Mesodermal cell (in vitro differentiated cells): ENCODE measurements at regions not wholly inside any gene's neighbourhood (a gene's known extent, or its start where the extent isn't known, plus 50 kb on each side); places are given as distances from the start of the nearest gene placed in this dataset.
"Not testable (repeated sequence)": the region's sequence is repeated elsewhere in the genome, so short reads cannot be mapped to it uniquely, and the experiment has no call there.

Experiments used
- H3K27ac ChIP-seq: 2 replicates; pipeline ENCODE4 v1.7.0; 2013; ENCODE audit warnings: mild to moderate bottlenecking, low read depth, low read length, moderate library complexity; ENCODE audit not compliant: severe bottlenecking
- H3K36me3 ChIP-seq: 2 replicates; pipeline ENCODE4 v1.7.1; 2013; ENCODE audit warnings: mild to moderate bottlenecking, low read length, moderate library complexity; ENCODE audit not compliant: control insufficient read depth, insufficient read depth
- H3K4me1 ChIP-seq: one replicate; pipeline ENCODE4 v1.7.1; 2013; ENCODE audit warnings: mild to moderate bottlenecking, low read length; ENCODE audit not compliant: insufficient read depth, control insufficient read depth, poor library complexity, severe bottlenecking
- H3K4me3 ChIP-seq: 2 replicates; pipeline ENCODE4 v1.7.0; 2013; ENCODE audit warnings: low read length, control low read depth, mild to moderate bottlenecking; ENCODE audit not compliant: insufficient read depth, poor library complexity, severe bottlenecking; ENCODE audit errors: extremely low read depth
- H3K9me3 ChIP-seq: 2 replicates; pipeline ENCODE4 v1.7.1; 2013; ENCODE audit warnings: mild to moderate bottlenecking, low read length, moderate library complexity; ENCODE audit not compliant: control insufficient read depth
- WGBS, 2 experiments: methylation state at CpG; one replicate each; pipeline ENCODE4 v1.1.5; 2013; ENCODE audit warnings: missing lambda C conversion rate in 2 of 2; ENCODE audit not compliant: insufficient coverage in 2 of 2; 5-methylcytosine and 5-hydroxymethylcytosine counted together

DNA sequence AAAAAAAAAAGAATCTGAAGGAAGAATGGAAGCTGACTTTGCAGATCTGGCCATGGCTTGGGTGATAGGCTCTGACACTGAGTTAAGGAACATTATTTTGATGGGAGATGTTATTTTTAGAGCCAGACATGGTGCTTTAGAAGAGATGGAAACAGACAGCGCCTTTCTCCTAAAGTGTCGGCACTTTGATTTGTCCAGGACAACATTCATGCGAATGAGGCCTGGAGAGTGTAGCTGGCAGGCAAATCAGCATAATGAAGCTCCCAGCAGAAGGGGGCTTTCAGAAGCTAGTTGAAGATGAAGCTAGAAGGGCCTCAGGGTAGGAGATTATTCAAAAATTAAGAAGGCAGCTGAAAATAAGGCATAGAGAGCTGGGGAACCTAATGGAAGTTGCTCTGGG, 397.7 kb downstream of the RWDD3 start:
- Histone ChIP-seq H3K4me3 (no peak overlapping the region), H3K9me3 (no peaks in the 10 kb centered on the region), H3K36me3 (no peaks in the 10 kb centered on the region), H3K27ac (no peak overlapping the region), H3K4me1 (no peaks in the 10 kb centered on the region)
- WGBS, 2 experiments, result 82 to 97% methylated on average over 3 of the region's 3 CpGs

DNA sequence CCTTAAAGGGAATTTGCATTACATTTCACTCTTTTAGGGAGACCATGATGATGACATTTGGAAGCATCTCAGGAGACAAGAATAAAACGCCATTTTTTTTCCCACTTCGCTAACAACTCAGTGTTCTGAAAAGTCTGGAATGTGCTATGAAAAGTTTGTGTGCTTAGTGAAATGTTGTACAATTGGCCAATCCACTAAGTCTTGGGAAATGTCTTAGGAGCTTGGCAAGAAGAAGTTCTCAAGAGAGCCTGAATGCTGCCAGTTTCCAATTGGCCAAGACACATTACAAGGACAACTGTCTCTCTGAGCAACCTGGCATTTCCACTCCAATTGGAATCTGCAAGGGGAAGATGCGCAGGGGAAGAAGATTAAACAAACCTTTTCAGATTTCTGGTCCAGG, 401.8 kb downstream of the RWDD3 start:
- no peak overlapping the region for H3K4me3 ChIP-seq
- no peak overlapping the region for H3K27ac ChIP-seq
- H3K4me1 ChIP-seq, result no peaks in the 10 kb centered on the region
- no peaks in the 10 kb centered on the region for H3K9me3 ChIP-seq
- 83 to 100% methylated on average over 1 to 2 of the region's 3 CpGs for WGBS, 2 experiments
- H3K36me3 ChIP-seq, result no peaks in the 10 kb centered on the region

DNA sequence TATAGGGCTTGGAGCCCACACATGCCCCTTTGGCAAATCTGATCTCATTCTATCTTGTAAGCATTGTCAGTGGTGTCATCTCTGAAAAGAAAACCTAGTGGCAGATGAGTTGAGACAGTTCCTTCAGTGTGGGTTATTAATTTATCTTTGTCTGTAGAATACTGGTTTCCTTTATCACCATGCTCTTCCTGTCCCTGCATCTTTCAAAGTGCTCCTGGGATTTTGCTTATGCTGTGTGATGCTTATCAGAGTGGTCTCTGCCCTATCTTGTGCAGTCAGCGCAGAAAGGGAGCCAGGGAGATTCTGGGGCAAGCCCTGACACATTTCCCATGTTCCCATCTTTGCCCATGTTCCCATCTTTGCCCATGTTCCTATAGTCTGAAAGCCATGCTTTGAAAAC, 402.9 kb downstream of the RWDD3 start:
- no peaks in the 10 kb centered on the region for H3K4me1 ChIP-seq
- H3K4me3 ChIP-seq, result no peak overlapping the region
- H3K9me3 ChIP-seq, result no peaks in the 10 kb centered on the region
- H3K27ac ChIP-seq, result no peak overlapping the region
- WGBS, 2 experiments, result 100% methylated on average over 1 of the region's 1 CpG
- H3K36me3 ChIP-seq, result no peaks in the 10 kb centered on the region

DNA sequence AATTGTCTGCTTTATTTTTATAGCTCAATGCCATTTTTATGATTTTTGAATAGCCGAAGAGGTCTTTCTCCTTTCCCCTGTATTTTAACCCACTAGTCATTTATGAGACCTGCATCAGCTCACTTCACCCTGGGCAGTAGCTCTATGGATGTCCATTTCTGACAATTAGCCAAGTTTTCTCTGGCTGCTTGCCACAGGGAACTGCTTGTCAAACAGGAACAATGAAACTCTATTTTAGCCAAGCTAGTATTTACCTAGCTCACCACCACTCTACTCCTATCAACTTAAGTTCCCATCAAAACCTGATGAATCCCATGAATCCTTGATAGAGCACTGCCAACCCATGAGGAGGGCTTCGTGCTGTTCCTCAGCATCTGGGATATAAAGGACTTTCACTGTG, 406.7 kb downstream of the RWDD3 start:
- no peak overlapping the region for H3K27ac ChIP-seq
- peaks cover 4% of the 10 kb centered on the region for H3K4me1 ChIP-seq
- no peaks in the 10 kb centered on the region for H3K9me3 ChIP-seq
- 100% methylated on average over 1 of the region's 2 CpGs; no CpG with 5 or more reads in 1 of the 2 experiments for WGBS, 2 experiments
- no peaks in the 10 kb centered on the region for H3K36me3 ChIP-seq
- H3K4me3 ChIP-seq, result no peak overlapping the region

DNA sequence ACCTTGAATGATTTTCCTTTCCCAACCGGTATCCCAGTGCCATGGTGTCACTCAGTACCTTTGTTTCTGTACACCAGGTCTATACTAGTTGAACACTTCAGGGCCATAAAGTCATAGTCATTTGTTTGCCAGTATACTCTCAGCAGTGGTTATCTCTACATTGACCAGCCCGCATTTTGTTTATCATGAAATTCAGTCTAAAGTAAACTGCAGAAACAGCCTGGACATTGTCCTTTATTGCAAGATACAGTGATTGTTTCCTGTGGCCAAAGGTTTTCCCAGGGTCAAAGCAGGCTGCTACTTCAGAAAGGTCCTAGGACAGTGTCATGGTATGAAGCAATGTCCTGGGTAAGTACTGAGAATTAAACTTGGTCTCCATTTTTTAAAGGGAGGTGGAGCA, 407.4 kb downstream of the RWDD3 start:
- Histone ChIP-seq H3K9me3 (no peaks in the 10 kb centered on the region), H3K4me1 (peaks cover 4% of the 10 kb centered on the region), H3K4me3 (no peak overlapping the region), H3K36me3 (no peaks in the 10 kb centered on the region), H3K27ac (no peak overlapping the region)
- 88 to 100% methylated on average over 1 to 2 of the region's 2 CpGs for WGBS, 2 experiments

DNA sequence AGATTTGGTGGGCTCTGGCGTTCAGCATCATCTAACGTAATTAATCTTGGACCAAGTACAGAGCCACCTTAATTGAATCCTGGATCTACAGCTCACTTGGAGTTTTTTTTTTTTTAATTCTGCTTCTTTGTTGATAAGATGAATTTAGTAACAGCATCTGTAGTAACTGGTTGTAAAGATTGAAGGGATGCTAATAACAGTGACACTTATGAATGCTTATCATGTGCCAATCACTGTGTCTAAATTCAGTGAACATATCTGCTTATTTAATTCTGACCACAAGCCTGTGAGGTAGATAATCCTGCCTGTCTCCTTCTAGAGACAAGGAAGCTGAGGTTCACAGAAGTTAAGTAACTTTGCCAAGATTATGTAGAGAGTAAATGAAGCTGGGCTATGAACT, 408.0 kb downstream of the RWDD3 start:
- Histone ChIP-seq H3K27ac (no peak overlapping the region), H3K36me3 (no peaks in the 10 kb centered on the region), H3K4me3 (no peak overlapping the region), H3K4me1 (peaks cover 4% of the 10 kb centered on the region), H3K9me3 (no peaks in the 10 kb centered on the region)
- no CpG with 5 or more reads among the region's 2 CpGs for WGBS, 2 experiments

DNA sequence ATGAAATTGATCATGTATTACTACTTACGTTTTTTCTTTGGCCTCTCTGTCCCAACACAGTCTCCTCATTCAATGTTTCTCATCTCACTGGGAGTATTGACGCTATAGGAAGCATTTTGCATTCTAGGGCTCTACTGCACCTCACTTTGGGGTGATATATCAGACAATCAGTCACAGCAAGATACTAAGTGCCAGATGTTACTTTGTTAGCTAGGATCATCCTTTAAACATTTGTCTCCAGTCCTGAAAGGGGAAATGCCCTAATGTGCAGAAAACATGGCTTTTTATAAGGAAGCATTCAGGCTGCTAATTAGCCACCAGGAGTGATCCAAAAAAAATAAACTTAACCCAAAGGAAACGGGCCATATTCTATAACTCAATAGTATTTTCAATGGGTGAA, 409.1 kb downstream of the RWDD3 start:
- no peak overlapping the region for H3K27ac ChIP-seq
- no peak overlapping the region for H3K4me3 ChIP-seq
- H3K9me3 ChIP-seq, result no peaks in the 10 kb centered on the region
- peaks cover 4% of the 10 kb centered on the region for H3K4me1 ChIP-seq
- no peaks in the 10 kb centered on the region for H3K36me3 ChIP-seq
- 90% methylated on average over 1 of the region's 3 CpGs; no CpG with 5 or more reads in 1 of the 2 experiments for WGBS, 2 experiments

DNA sequence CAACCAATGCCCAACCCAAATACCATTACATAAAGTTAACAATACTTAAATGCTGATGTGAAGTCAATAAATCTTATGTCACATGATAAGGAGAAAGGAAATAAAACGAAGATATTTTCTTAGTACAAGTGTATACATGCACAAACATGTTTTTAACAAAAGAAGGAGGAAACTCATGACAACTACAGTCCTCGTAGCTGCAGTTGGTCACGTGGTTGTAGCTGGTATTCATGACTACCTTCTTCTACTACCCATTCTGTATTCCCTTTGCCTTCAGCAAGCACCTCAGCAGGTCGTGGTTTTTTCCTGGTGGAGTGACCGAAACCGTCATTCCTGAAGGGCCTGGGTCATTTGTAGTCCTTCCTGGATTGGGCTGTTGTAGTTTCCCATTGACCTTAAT, 411.1 kb downstream of the RWDD3 start:
- H3K9me3 ChIP-seq, H3K27ac ChIP-seq, H3K36me3 ChIP-seq, H3K4me3 ChIP-seq, H3K4me1 ChIP-seq: not testable (repeated sequence)
- 80 to 100% methylated on average over 2 of the region's 6 CpGs for WGBS, 2 experiments

DNA sequence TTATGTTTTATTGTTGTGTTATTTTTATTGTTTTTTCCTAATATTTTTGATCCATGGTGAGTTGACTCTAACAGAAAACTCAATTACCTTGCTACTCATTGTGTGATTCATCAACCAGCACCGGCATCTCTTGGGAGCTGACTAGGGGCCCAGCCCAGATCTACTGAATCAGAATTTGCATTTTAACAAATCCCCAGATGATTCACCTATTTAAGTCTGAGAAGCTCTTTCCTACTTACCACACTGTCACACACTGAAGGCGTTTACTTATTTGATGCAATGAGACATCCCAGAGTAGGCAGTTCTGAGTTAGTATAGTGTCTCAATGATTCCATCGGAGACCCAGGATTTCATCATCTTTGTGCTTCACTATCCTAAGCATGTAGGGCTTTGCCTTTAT, 416.6 kb downstream of the RWDD3 start:
- Histone ChIP-seq H3K4me3 (no peak overlapping the region), H3K9me3 (peaks cover 5% of the 10 kb centered on the region), H3K27ac (no peak overlapping the region), H3K4me1 (peaks cover 5% of the 10 kb centered on the region), H3K36me3 (no peaks in the 10 kb centered on the region)
- WGBS, 2 experiments, result 79 to 90% methylated on average over 2 of the region's 3 CpGs

DNA sequence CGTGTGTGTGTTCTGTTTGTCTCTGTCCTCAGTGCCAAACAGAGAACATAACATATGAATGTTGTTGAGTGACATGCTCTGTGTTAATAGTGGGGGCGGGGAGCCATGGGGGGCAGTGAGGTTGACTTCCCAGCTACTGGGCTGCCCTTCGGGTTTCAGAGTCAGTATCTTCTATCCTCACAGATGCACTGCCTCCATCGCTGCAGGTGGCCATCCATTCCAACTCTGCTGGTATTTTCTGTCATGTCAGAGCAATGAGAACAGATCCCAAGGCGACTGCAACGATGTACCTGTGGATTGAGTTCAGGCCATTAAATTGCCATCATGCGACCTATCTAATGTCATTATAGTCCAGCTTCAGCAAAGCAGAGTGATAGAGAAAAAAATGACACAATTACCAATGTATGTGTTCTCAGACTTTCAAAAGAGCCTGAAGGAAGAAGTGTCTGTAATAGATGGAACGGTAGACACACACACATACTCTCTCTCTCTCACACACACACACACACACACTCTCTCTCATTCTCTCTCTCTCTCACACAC, 418.5 kb downstream of the RWDD3 start:
- no peak overlapping the region for H3K27ac ChIP-seq
- H3K4me1 ChIP-seq, result peaks cover 5% of the 10 kb centered on the region
- 54 to 74% methylated on average over 3 to 5 of the region's 8 CpGs for WGBS, 2 experiments

DNA sequence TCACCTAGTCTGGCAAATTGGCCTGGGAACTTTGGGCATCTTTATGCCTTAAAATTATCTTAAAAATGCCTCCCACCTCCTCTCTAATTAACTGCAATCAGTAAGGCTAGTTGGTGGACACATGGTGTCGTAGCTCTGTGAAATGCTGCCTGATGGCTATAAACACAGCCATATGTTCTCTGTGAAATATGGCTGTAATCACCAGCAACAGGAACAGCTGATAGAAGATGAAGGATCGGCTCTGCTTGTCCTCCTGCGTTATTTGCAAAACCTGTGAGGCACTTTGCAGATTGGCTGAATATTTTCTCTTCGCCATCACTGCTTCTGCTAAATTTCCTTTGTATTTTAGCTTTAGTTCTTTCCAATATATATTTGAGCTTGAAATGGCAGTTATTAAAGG, 419.6 kb downstream of the RWDD3 start:
- 69 to 93% methylated on average over 2 to 3 of the region's 4 CpGs for WGBS, 2 experiments

More for the DNA sequence above, 418.5 kb downstream of the RWDD3 start:
- H3K4me3 ChIP-seq, result no peak overlapping the region
- no peaks in the 10 kb centered on the region for H3K36me3 ChIP-seq
- H3K9me3 ChIP-seq, result peaks cover 5% of the 10 kb centered on the region

More for the DNA sequence above, 419.6 kb downstream of the RWDD3 start:
- H3K9me3 ChIP-seq, result peaks cover under 1% of the 10 kb centered on the region
- no peak overlapping the region for H3K4me3 ChIP-seq
- no peaks in the 10 kb centered on the region for H3K36me3 ChIP-seq
- H3K4me1 ChIP-seq, result peaks cover 5% of the 10 kb centered on the region
- H3K27ac ChIP-seq, result no peak overlapping the region
